ENCODE measurements at regions not wholly inside any gene's neighbourhood (a gene's known extent, or its start where the extent isn't known, plus 50 kb on each side); places are given as distances from the start of the nearest gene placed in this dataset.

- Histone ChIP-seq H3K9me3 (no peaks in the 10 kb centered on the region), H3K36me3 (ENCODE audit: control insufficient read depth, insufficient read depth, low read length) (no peaks in the 10 kb centered on the region), H3K4me1 (no peaks in the 10 kb centered on the region), H3K4me3 (ENCODE audit: low read depth, low read length) (no peak overlapping the region), H3K27me3 (replicated peaks; ENCODE audit: control insufficient read depth, insufficient read depth, low read length) (no peaks in the 10 kb centered on the region)
- Mint-ChIP-seq H3K27me3 (ENCODE audit: insufficient read depth, unreplicated experiment) (peaks cover 9% of the 10 kb centered on the region), H3K9me3 (ENCODE audit: unreplicated experiment) (no peaks in the 10 kb centered on the region), H3K4me1 (ENCODE audit: low read depth, unreplicated experiment) (no peaks in the 10 kb centered on the region), H3K36me3 (ENCODE audit: insufficient read depth, unreplicated experiment) (no peaks in the 10 kb centered on the region), H3K4me3 (ENCODE audit: unreplicated experiment) (no peak overlapping the region), H3K27ac (ENCODE audit: unreplicated experiment) (no peak overlapping the region)
- no TSS peak for BruUV-seq (replicated peaks)
- TF ChIP-seq CTCF (IDR thresholded peaks at IDR 0.05; ENCODE audit: insufficient read depth in 1 of 2, low read depth in 1 of 2, low read length in 1 of 2, severe bottlenecking in 1 of 2, unreplicated experiment in 1 of 2) = no peak
- no peak for DNase-seq
- ChIA-PET POLR2A (no interaction called here), CTCF (interaction anchor here (0.8 kb wide), 1 partner anchor 492 kb away, joined by 5 read pairs; no protein-coding TSS in a partner anchor)
- intact Hi-C loops (cut with micrococcal nuclease; ENCODE audit: unreplicated experiment) = no loop called here
These were observed 462.1 kb upstream of the ID2 start for GRCh38 chr2:8219631-8220355.

- no peak for TF ChIP-seq CTCF (IDR thresholded peaks at IDR 0.05; ENCODE audit: insufficient read depth in 1 of 2, low read depth in 1 of 2, low read length in 1 of 2, severe bottlenecking in 1 of 2, unreplicated experiment in 1 of 2)
- intact Hi-C loops (cut with micrococcal nuclease; ENCODE audit: unreplicated experiment) = no loop called here
- Histone ChIP-seq H3K4me1 (no peaks in the 10 kb centered on the region), H3K36me3 (ENCODE audit: control insufficient read depth, insufficient read depth, low read length) (no peaks in the 10 kb centered on the region), H3K27me3 (replicated peaks; ENCODE audit: control insufficient read depth, insufficient read depth, low read length) (no peaks in the 10 kb centered on the region), H3K9me3 (no peaks in the 10 kb centered on the region), H3K4me3 (ENCODE audit: low read depth, low read length) (no peak overlapping the region)
- no peaks in the 10 kb centered on the region for H3K9me3 Mint-ChIP-seq (ENCODE audit: unreplicated experiment)
- POLR2A ChIA-PET = no interaction called here
- no peaks in the 10 kb centered on the region for H3K36me3 Mint-ChIP-seq (ENCODE audit: insufficient read depth, unreplicated experiment)
- no peaks in the 10 kb centered on the region for H3K4me1 Mint-ChIP-seq (ENCODE audit: low read depth, unreplicated experiment)
- no peak overlapping the region for H3K4me3 Mint-ChIP-seq (ENCODE audit: unreplicated experiment)
- CTCF ChIA-PET = no interaction called here
- peaks cover 3% of the 10 kb centered on the region for H3K27me3 Mint-ChIP-seq (ENCODE audit: insufficient read depth, unreplicated experiment)
- no peak overlapping the region for H3K27ac Mint-ChIP-seq (ENCODE audit: unreplicated experiment)
- no peak for DNase-seq
- BruUV-seq (replicated peaks) = no TSS peak
These were observed 458.7 kb upstream of the ID2 start for GRCh38 chr2:8222979-8223694.

GRCh38 chr2:8223695-8224346, 458.0 kb upstream of the ID2 start:
- Histone ChIP-seq H3K27me3 (replicated peaks; ENCODE audit: control insufficient read depth, insufficient read depth, low read length) (no peaks in the 10 kb centered on the region), H3K36me3 (ENCODE audit: control insufficient read depth, insufficient read depth, low read length) (no peaks in the 10 kb centered on the region), H3K9me3 (no peaks in the 10 kb centered on the region), H3K4me1 (no peaks in the 10 kb centered on the region), H3K4me3 (ENCODE audit: low read depth, low read length) (no peak overlapping the region)
- POLR2A ChIA-PET = no interaction called here
- CTCF ChIA-PET = no interaction called here
- H3K27ac Mint-ChIP-seq (ENCODE audit: unreplicated experiment) = no peak overlapping the region
- no peaks in the 10 kb centered on the region for H3K9me3 Mint-ChIP-seq (ENCODE audit: unreplicated experiment)
- H3K27me3 Mint-ChIP-seq (ENCODE audit: insufficient read depth, unreplicated experiment) = no peaks in the 10 kb centered on the region
- H3K4me3 Mint-ChIP-seq (ENCODE audit: unreplicated experiment) = no peak overlapping the region
- DNase-seq = no peak
- no peak for TF ChIP-seq CTCF (IDR thresholded peaks at IDR 0.05; ENCODE audit: insufficient read depth in 1 of 2, low read depth in 1 of 2, low read length in 1 of 2, severe bottlenecking in 1 of 2, unreplicated experiment in 1 of 2)
- no peaks in the 10 kb centered on the region for H3K4me1 Mint-ChIP-seq (ENCODE audit: low read depth, unreplicated experiment)
- intact Hi-C loops (cut with micrococcal nuclease; ENCODE audit: unreplicated experiment) = no loop called here
- no TSS peak for BruUV-seq (replicated peaks)
- no peaks in the 10 kb centered on the region for H3K36me3 Mint-ChIP-seq (ENCODE audit: insufficient read depth, unreplicated experiment)

All from Caco-2 (cell line).